Endothelial cell of umbilical vein (primary cell): ENCODE measurements at regions not wholly inside any gene's neighbourhood (a gene's known extent, or its start where the extent isn't known, plus 50 kb on each side); places are given as distances from the start of the nearest gene placed in this dataset.

ENCODE experiments used
- BruUV-seq: library from RNA; stranded (reverse); fragments of 400-500 nt; replicated peaks from 2 replicates; lab custom pipeline; 2021; lab: Mats Ljungman, UMichigan
- CTCF ChIA-PET: fragments of 300-600, 350-600 bp; sonication (Branson Sonifier 250); formaldehyde crosslinking; loops from one replicate; lab custom pipeline; 2021; ENCODE audit warnings: antibody characterized with exemption, inconsistent platforms; lab: Charles Lee
- POLR2A ChIA-PET: fragments of 300-600, 350-600 bp; sonication (Branson Sonifier 250); formaldehyde crosslinking; loops from one replicate; lab custom pipeline; 2021; ENCODE audit warnings: antibody characterized with exemption, inconsistent platforms; lab: Charles Lee
- DNase-seq: peaks from one replicate; pipeline ENCODE4 v3.0.0-alpha.2; 2011; ENCODE audit warnings: low read depth, low spot score
- FAIRE-seq: peaks from 2 replicates; lab custom pipeline; 2011; peaks lifted over from hg19 to GRCh38; lab: Jason Lieb, UNC
- H2AFZ ChIP-seq: 2 replicates; pipeline ENCODE4 v1.6.0; 2012; ENCODE audit warnings: low read depth, low read length, control low read depth, inconsistent platforms
- H3K27ac ChIP-seq: 2 replicates; pipeline ENCODE4 v1.5.1; 2011; ENCODE audit warnings: low read depth, mild to moderate bottlenecking, control low read depth, low read length, moderate library complexity; ENCODE audit not compliant: insufficient read depth
- H3K27me3 ChIP-seq, 2 experiments: 2 replicates each; pipeline versions ENCODE4 v1.6.0 to v1.6.1; 2011; ENCODE audit warnings: low read length in 2 of 2, mixed read lengths in 1 of 2; ENCODE audit not compliant: control insufficient read depth in 2 of 2, insufficient read depth in 2 of 2
- H3K36me3 ChIP-seq, 2 experiments: 2 replicates in 1 of 2; 3 replicates in 1 of 2; pipeline ENCODE4 v1.5.1; 2011; ENCODE audit warnings: low read length in 2 of 2, mild to moderate bottlenecking in 1 of 2, moderate library complexity in 1 of 2; ENCODE audit not compliant: control insufficient read depth in 2 of 2, insufficient read depth in 2 of 2; ENCODE audit errors: extremely low read depth in 1 of 2
- H3K4me1 ChIP-seq: 3 replicates; pipeline ENCODE4 v1.5.1; 2011; ENCODE audit warnings: mild to moderate bottlenecking, low read length; ENCODE audit not compliant: control insufficient read depth, insufficient read depth; ENCODE audit errors: extremely low read depth
- H3K4me2 ChIP-seq: 2 replicates; pipeline ENCODE4 v1.6.1; 2011; ENCODE audit warnings: low read length, control low read depth, mixed read lengths; ENCODE audit not compliant: insufficient read depth
- H3K4me3 ChIP-seq, 3 experiments: fragments of 200-600 bp in 1 of 3; sonication (generic), shearing (Covaris generic) in 1 of 3; replicated peaks in 1 of 3; 2 replicates each; pipeline ENCODE4 v1.5.1; 2011 to 2016; ENCODE audit warnings: control low read depth in 3 of 3, low read length in 3 of 3, mild to moderate bottlenecking in 2 of 3, inconsistent platforms in 1 of 3, low read depth in 1 of 3, moderate library complexity in 1 of 3; ENCODE audit not compliant: insufficient read depth in 1 of 3
- H3K79me2 ChIP-seq: 2 replicates; pipeline ENCODE4 v1.6.0; 2012; ENCODE audit warnings: low read length, inconsistent platforms; ENCODE audit not compliant: control insufficient read depth, insufficient read depth
- H3K9ac ChIP-seq: replicated peaks from 2 replicates; pipeline ENCODE3; 2011; ENCODE audit warnings: low read length, control low read depth; ENCODE audit not compliant: insufficient read depth; ENCODE audit errors: extremely low read depth
- H3K9me1 ChIP-seq: replicated peaks from 3 replicates; pipeline ENCODE4 v1.6.0; 2011; ENCODE audit warnings: mild to moderate bottlenecking, low read length; ENCODE audit not compliant: control insufficient read depth, insufficient read depth; ENCODE audit errors: extremely low read depth
- H3K9me3 ChIP-seq: replicated peaks from 2 replicates; pipeline ENCODE4 v1.5.1; 2012; ENCODE audit warnings: low read length, inconsistent platforms; ENCODE audit not compliant: control insufficient read depth, insufficient read depth
- H4K20me1 ChIP-seq: replicated peaks from 2 replicates; pipeline ENCODE3; 2011; ENCODE audit warnings: mild to moderate bottlenecking, low read length; ENCODE audit not compliant: control insufficient read depth, insufficient read depth; ENCODE audit errors: extremely low read depth
- EZH2 ChIP-seq: IDR thresholded peaks from 2 replicates; pipeline ENCODE4 v1.6.1; 2012; ENCODE audit warnings: borderline replicate concordance, low read depth, mild to moderate bottlenecking, moderate library complexity, low read length, inconsistent platforms; ENCODE audit not compliant: severe bottlenecking
- FOS ChIP-seq: IDR thresholded peaks from 2 replicates; pipeline ENCODE4 v1.6.1; 2011; ENCODE audit warnings: mild to moderate bottlenecking, low read length, moderate library complexity, borderline replicate concordance; ENCODE audit not compliant: insufficient read depth
- JUN ChIP-seq: IDR thresholded peaks from 2 replicates; pipeline ENCODE4 v1.6.1; 2011; ENCODE audit warnings: borderline replicate concordance, low read depth; ENCODE audit not compliant: insufficient read length, insufficient read depth
- MYC ChIP-seq: IDR thresholded peaks from one replicate; pipeline ENCODE4 v1.6.1; 2011; ENCODE audit warnings: mild to moderate bottlenecking, low read depth, low read length
- POLR2A ChIP-seq: IDR thresholded peaks from 2 replicates; pipeline ENCODE4 v1.6.1; 2012; ENCODE audit warnings: low read depth, mild to moderate bottlenecking, control low read depth, low read length
- POLR2AphosphoS5 ChIP-seq: IDR thresholded peaks from 2 replicates; pipeline ENCODE4 v1.6.1; 2012; ENCODE audit warnings: low read depth, mild to moderate bottlenecking, control low read depth, low read length, moderate library complexity; ENCODE audit not compliant: insufficient read depth
- dilution Hi-C: fragments of 300-500 bp; cut with MboI; formaldehyde crosslinking; loops from one replicate; pipeline ENCODE4 v1.15.0; 2019; ENCODE audit warnings: low sequenced_read_pairs; ENCODE audit not compliant: extremely low pct_ligation_motif_present
- intact Hi-C: fragments of 100-400 bp; cut with micrococcal nuclease; formaldehyde crosslinking; loops from one replicate; pipeline ENCODE4 v1.10.0; 2022
- TF ChIP-seq, protein P1 (sequence below): IDR thresholded peaks from 2 replicates; pipeline ENCODE4 v1.6.1; 2011; ENCODE audit not compliant: insufficient read depth, insufficient read length
- TF ChIP-seq, protein P2 (sequence below), 2 donors: IDR thresholded peaks; 1 replicate in 1 of 2; 2 replicates in 1 of 2; pipeline ENCODE4 v1.5.1; 2011; ENCODE audit warnings: low read length in 2 of 2, mild to moderate bottlenecking in 2 of 2, moderate library complexity in 2 of 2, control low read depth in 1 of 2, inconsistent platforms in 1 of 2, low read depth in 1 of 2; ENCODE audit not compliant: insufficient read depth in 1 of 2; ENCODE audit errors: extremely low read depth in 1 of 2

DNA sequence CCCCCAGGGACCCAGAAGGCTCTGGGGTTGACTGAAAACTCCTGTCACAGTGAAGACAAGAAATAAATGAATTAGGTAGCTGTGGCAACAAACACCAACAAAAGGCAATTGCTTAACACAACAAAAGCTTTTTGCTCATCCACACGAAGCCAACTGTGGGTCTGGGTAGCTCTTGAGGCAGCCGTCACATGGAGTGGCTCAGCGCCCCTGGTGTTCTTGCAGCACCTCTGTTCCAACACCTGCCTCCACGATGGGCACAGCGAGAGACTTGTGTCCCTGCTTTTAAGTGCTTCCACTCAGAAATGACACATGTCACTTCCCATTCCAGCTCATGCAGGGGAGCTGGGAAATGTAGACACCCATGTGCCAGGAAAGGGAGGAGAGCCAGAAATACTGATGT is 364.5 kb upstream of the DUSP10 start:
- no peak for TF ChIP-seq JUN
- intact Hi-C loops, result no loop called here
- H3K4me1 ChIP-seq, result no peaks in the 10 kb centered on the region
- no TSS peak for BruUV-seq
- H4K20me1 ChIP-seq, result no peaks in the 10 kb centered on the region
- FAIRE-seq, result no peak
- H3K4me3 ChIP-seq, result no peak overlapping the region
- dilution Hi-C loops, result no loop called here
- H3K9ac ChIP-seq, result no peak overlapping the region
- DNase-seq, result no peak
- H3K4me2 ChIP-seq, result no peak overlapping the region
- H3K9me1 ChIP-seq, result no peaks in the 10 kb centered on the region
- H3K79me2 ChIP-seq, result no peaks in the 10 kb centered on the region
- CTCF ChIA-PET, result no interaction called here
- H3K9me3 ChIP-seq, result no peaks in the 10 kb centered on the region
- POLR2A ChIA-PET, result no interaction called here
- no peak overlapping the region for H3K27ac ChIP-seq
- H3K36me3 ChIP-seq, result no peaks in the 10 kb centered on the region
- H2AFZ ChIP-seq, result no peak overlapping the region
- no peaks in the 10 kb centered on the region for H3K27me3 ChIP-seq

DNA sequence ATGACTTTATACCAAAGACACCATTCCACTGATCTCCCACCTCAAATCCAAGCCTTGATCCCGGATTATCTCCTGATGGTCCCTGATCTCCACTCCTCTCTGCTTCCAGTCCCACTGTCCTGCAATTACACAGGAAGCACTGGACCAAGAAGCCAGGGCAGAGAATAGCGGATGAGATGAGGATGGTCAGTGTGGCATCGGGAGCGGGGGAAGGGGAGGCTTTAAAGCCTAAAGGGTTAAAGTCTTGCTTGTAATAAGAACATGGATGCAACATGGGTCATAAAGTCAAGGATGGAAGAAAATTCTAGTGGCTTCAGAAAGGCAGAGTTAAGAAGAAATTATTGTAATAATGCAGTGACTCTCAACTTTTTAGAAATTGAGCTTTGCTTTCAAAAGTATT is 364.0 kb upstream of the DUSP10 start:
- no peaks in the 10 kb centered on the region for H3K4me1 ChIP-seq
- H3K4me2 ChIP-seq, result no peak overlapping the region
- no peaks in the 10 kb centered on the region for H3K79me2 ChIP-seq
- intact Hi-C loops, result no loop called here
- POLR2A ChIA-PET, result no interaction called here
- H2AFZ ChIP-seq, result no peak overlapping the region
- FAIRE-seq, result no peak
- no peaks in the 10 kb centered on the region for H3K9me3 ChIP-seq
- no peaks in the 10 kb centered on the region for H3K27me3 ChIP-seq
- dilution Hi-C loops, result no loop called here
- no TSS peak for BruUV-seq
- no peak overlapping the region for H3K9ac ChIP-seq
- CTCF ChIA-PET, result no interaction called here
- TF ChIP-seq, protein P1, sequence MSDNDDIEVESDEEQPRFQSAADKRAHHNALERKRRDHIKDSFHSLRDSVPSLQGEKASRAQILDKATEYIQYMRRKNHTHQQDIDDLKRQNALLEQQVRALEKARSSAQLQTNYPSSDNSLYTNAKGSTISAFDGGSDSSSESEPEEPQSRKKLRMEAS, result no peak
- TF ChIP-seq EZH2 (no peak), POLR2AphosphoS5 (no peak), POLR2A (no peak), FOS (no peak), JUN (no peak), MYC (no peak)
- TF ChIP-seq, protein P2, sequence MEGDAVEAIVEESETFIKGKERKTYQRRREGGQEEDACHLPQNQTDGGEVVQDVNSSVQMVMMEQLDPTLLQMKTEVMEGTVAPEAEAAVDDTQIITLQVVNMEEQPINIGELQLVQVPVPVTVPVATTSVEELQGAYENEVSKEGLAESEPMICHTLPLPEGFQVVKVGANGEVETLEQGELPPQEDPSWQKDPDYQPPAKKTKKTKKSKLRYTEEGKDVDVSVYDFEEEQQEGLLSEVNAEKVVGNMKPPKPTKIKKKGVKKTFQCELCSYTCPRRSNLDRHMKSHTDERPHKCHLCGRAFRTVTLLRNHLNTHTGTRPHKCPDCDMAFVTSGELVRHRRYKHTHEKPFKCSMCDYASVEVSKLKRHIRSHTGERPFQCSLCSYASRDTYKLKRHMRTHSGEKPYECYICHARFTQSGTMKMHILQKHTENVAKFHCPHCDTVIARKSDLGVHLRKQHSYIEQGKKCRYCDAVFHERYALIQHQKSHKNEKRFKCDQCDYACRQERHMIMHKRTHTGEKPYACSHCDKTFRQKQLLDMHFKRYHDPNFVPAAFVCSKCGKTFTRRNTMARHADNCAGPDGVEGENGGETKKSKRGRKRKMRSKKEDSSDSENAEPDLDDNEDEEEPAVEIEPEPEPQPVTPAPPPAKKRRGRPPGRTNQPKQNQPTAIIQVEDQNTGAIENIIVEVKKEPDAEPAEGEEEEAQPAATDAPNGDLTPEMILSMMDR (IDR thresholded peaks at IDR 0.05; ENCODE audit: extremely low read depth in 1 of 2, insufficient read depth in 1 of 2, low read depth in 1 of 2, low read length in 2 of 2), result no peak
- no peaks in the 10 kb centered on the region for H3K36me3 ChIP-seq
- no peak overlapping the region for H3K4me3 ChIP-seq
- H4K20me1 ChIP-seq, result no peaks in the 10 kb centered on the region
- no peaks in the 10 kb centered on the region for H3K9me1 ChIP-seq
- no peak overlapping the region for H3K27ac ChIP-seq
- DNase-seq, result no peak
